Mammary epithelial cell (primary cell): ENCODE measurements at regions not wholly inside any gene's neighbourhood (a gene's known extent, or its start where the extent isn't known, plus 50 kb on each side); places are given as distances from the start of the nearest gene placed in this dataset.

Source experiments
- EZH2 ChIP-seq: IDR thresholded peaks from 2 replicates; pipeline ENCODE4 v1.6.1; 2012; ENCODE audit warnings: low read length, inconsistent platforms, borderline replicate concordance
- TF ChIP-seq, protein P1 (sequence below), 2 donors: IDR thresholded peaks in 1 of 2; conservative IDR thresholded peaks in 1 of 2; 2 replicates each; pipeline ENCODE4 v1.5.1; 2011 to 2012; ENCODE audit warnings: inconsistent platforms in 2 of 2, low read length in 2 of 2, mild to moderate bottlenecking in 2 of 2, control low read depth in 1 of 2, low read depth in 1 of 2; ENCODE audit not compliant: insufficient read depth in 1 of 2; ENCODE audit errors: extremely low read depth in 1 of 2

GRCh38 chr20:19013907-19014306 is 198.5 kb upstream of the SLC24A3 start:
- TF ChIP-seq, protein P1, sequence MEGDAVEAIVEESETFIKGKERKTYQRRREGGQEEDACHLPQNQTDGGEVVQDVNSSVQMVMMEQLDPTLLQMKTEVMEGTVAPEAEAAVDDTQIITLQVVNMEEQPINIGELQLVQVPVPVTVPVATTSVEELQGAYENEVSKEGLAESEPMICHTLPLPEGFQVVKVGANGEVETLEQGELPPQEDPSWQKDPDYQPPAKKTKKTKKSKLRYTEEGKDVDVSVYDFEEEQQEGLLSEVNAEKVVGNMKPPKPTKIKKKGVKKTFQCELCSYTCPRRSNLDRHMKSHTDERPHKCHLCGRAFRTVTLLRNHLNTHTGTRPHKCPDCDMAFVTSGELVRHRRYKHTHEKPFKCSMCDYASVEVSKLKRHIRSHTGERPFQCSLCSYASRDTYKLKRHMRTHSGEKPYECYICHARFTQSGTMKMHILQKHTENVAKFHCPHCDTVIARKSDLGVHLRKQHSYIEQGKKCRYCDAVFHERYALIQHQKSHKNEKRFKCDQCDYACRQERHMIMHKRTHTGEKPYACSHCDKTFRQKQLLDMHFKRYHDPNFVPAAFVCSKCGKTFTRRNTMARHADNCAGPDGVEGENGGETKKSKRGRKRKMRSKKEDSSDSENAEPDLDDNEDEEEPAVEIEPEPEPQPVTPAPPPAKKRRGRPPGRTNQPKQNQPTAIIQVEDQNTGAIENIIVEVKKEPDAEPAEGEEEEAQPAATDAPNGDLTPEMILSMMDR (conservative IDR thresholded peaks at IDR 0.05 in 1 of 2, IDR thresholded peaks at IDR 0.05 in 1 of 2; ENCODE audit: extremely low read depth in 1 of 2, insufficient read depth in 1 of 2, low read depth in 1 of 2, low read length in 2 of 2) = no peak
- TF ChIP-seq EZH2 = no peak
